A549 (cell line): ENCODE measurements at regions not wholly inside any gene's neighbourhood (a gene's known extent, or its start where the extent isn't known, plus 50 kb on each side); places are given as distances from the start of the nearest gene placed in this dataset.

Source experiments
- CBX2 ChIP-seq: fragments of 200-600 bp; sonication (generic); IDR thresholded peaks from 2 replicates; pipeline ENCODE4 v1.6.1; 2016; ENCODE audit warnings: low read depth, mild to moderate bottlenecking, borderline replicate concordance
- CHD4 ChIP-seq: fragments of 200-600 bp; sonication (generic); IDR thresholded peaks from 2 replicates; pipeline ENCODE4 v1.6.1; 2016; ENCODE audit warnings: antibody characterized with exemption, mild to moderate bottlenecking, borderline replicate concordance
- ELK1 ChIP-seq: fragments of 150-350 bp; IDR thresholded peaks from 2 replicates; pipeline ENCODE4 v1.6.1; 2014; ENCODE audit warnings: low read depth, mild to moderate bottlenecking, low read length
- FOSL2 ChIP-seq, 2 experiments: fragments of 450-650 bp in 1 of 2; fragments of >200 bp in 1 of 2; sonication (Bioruptor Twin) in 1 of 2; formaldehyde crosslinking; IDR thresholded peaks; 2 replicates each; pipeline versions ENCODE4 v1.5.0 to v1.6.1; 2016 to 2020; ENCODE audit warnings: mild to moderate bottlenecking in 1 of 2, moderate library complexity in 1 of 2
- HDAC2 ChIP-seq: fragments of 200-600 bp; sonication (generic); IDR thresholded peaks from 2 replicates; pipeline ENCODE4 v1.6.1; 2016
- JUN ChIP-seq, 2 experiments: fragments of >200 bp; sonication (Bioruptor Twin); formaldehyde crosslinking; IDR thresholded peaks; 2 replicates in 1 of 2; 3 replicates in 1 of 2; pipeline ENCODE4 v1.6.1; 2016 to 2017
- NR3C1 ChIP-seq: fragments of >200 bp; sonication (Bioruptor Twin); formaldehyde crosslinking; IDR thresholded peaks from 3 replicates; pipeline ENCODE4 v1.6.1; 2017
- POLR2A ChIP-seq: IDR thresholded peaks from 2 replicates; pipeline ENCODE4 v1.6.1; 2012; ENCODE audit warnings: mild to moderate bottlenecking, low read length
- TP53 ChIP-seq: fragments of 250-450 bp; sonication (Bioruptor Pico); IDR thresholded peaks from 2 replicates; pipeline ENCODE4 v1.5.0; 2021; ENCODE audit warnings: mild to moderate bottlenecking, moderate library complexity
- ZFP36 ChIP-seq: fragments of 450-650 bp; IDR thresholded peaks from 2 replicates; pipeline ENCODE4 v1.6.1; 2014; ENCODE audit warnings: borderline replicate concordance; ENCODE audit not compliant: partially characterized antibody
- TF ChIP-seq, protein P1 (sequence below): fragments of >200 bp; sonication (Bioruptor Twin); formaldehyde crosslinking; IDR thresholded peaks from 3 replicates; pipeline ENCODE4 v1.5.1; 2016
- TF ChIP-seq, protein P2 (sequence below): fragments of 250-450 bp; sonication (Bioruptor Pico); IDR thresholded peaks from 2 replicates; pipeline ENCODE4 v1.5.0; 2021; ENCODE audit warnings: mild to moderate bottlenecking, moderate library complexity, borderline replicate concordance

GRCh38 chr3:96294143-96294542 is 520.3 kb upstream of the EPHA6 start:
- TF ChIP-seq NR3C1 = no peak
- TF ChIP-seq, protein P1, sequence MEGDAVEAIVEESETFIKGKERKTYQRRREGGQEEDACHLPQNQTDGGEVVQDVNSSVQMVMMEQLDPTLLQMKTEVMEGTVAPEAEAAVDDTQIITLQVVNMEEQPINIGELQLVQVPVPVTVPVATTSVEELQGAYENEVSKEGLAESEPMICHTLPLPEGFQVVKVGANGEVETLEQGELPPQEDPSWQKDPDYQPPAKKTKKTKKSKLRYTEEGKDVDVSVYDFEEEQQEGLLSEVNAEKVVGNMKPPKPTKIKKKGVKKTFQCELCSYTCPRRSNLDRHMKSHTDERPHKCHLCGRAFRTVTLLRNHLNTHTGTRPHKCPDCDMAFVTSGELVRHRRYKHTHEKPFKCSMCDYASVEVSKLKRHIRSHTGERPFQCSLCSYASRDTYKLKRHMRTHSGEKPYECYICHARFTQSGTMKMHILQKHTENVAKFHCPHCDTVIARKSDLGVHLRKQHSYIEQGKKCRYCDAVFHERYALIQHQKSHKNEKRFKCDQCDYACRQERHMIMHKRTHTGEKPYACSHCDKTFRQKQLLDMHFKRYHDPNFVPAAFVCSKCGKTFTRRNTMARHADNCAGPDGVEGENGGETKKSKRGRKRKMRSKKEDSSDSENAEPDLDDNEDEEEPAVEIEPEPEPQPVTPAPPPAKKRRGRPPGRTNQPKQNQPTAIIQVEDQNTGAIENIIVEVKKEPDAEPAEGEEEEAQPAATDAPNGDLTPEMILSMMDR = no peak
- TF ChIP-seq POLR2A = no peak
- TF ChIP-seq, protein P2, sequence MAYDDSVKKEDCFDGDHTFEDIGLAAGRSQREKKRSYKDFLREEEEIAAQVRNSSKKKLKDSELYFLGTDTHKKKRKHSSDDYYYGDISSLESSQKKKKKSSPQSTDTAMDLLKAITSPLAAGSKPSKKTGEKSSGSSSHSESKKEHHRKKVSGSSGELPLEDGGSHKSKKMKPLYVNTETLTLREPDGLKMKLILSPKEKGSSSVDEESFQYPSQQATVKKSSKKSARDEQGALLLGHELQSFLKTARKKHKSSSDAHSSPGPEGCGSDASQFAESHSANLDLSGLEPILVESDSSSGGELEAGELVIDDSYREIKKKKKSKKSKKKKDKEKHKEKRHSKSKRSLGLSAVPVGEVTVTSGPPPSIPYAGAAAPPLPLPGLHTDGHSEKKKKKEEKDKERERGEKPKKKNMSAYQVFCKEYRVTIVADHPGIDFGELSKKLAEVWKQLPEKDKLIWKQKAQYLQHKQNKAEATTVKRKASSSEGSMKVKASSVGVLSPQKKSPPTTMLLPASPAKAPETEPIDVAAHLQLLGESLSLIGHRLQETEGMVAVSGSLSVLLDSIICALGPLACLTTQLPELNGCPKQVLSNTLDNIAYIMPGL (CRISPR knock-in tag) = no peak
- TF ChIP-seq JUN (IDR thresholded peaks at IDR 0.05) = no peak
- no peak for TF ChIP-seq CBX2
- TF ChIP-seq ELK1 = no peak
- no peak for TF ChIP-seq ZFP36
- no peak for TF ChIP-seq TP53 (CRISPR knock-in tag)
- TF ChIP-seq FOSL2 (IDR thresholded peaks at IDR 0.05) = no peak
- TF ChIP-seq FOSL2 (CRISPR knock-in tag; IDR thresholded peaks at IDR 0.05) = no peak
- TF ChIP-seq HDAC2 = no peak
- TF ChIP-seq CHD4 = no peak
